NB4 (cell line): ENCODE measurements at regions not wholly inside any gene's neighbourhood (a gene's known extent, or its start where the extent isn't known, plus 50 kb on each side); places are given as distances from the start of the nearest gene placed in this dataset.

ENCODE experiments used
- MAX ChIP-seq: IDR thresholded peaks from 2 replicates; pipeline ENCODE4 v1.6.1; 2011; ENCODE audit warnings: low read depth, low read length
- MYC ChIP-seq: IDR thresholded peaks from 2 replicates; pipeline ENCODE4 v1.6.1; 2011; ENCODE audit warnings: low read depth, low read length
- POLR2A ChIP-seq: IDR thresholded peaks from 2 replicates; pipeline ENCODE4 v1.6.1; 2011; ENCODE audit warnings: mild to moderate bottlenecking; ENCODE audit not compliant: insufficient read length; ENCODE audit errors: extremely low read depth
- TF ChIP-seq, protein P1 (sequence below): IDR thresholded peaks from one replicate; pipeline ENCODE4 v1.5.1; 2012; ENCODE audit warnings: low read depth, low read length

- TF ChIP-seq, protein P1, sequence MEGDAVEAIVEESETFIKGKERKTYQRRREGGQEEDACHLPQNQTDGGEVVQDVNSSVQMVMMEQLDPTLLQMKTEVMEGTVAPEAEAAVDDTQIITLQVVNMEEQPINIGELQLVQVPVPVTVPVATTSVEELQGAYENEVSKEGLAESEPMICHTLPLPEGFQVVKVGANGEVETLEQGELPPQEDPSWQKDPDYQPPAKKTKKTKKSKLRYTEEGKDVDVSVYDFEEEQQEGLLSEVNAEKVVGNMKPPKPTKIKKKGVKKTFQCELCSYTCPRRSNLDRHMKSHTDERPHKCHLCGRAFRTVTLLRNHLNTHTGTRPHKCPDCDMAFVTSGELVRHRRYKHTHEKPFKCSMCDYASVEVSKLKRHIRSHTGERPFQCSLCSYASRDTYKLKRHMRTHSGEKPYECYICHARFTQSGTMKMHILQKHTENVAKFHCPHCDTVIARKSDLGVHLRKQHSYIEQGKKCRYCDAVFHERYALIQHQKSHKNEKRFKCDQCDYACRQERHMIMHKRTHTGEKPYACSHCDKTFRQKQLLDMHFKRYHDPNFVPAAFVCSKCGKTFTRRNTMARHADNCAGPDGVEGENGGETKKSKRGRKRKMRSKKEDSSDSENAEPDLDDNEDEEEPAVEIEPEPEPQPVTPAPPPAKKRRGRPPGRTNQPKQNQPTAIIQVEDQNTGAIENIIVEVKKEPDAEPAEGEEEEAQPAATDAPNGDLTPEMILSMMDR = no peak
- TF ChIP-seq POLR2A = no peak
- no peak for TF ChIP-seq MAX
- no peak for TF ChIP-seq MYC
These were observed 355.3 kb upstream of the NPVF start for GRCh38 chr7:25583621-25584020.
